ENCODE measurements at regions not wholly inside any gene's neighbourhood (a gene's known extent, or its start where the extent isn't known, plus 50 kb on each side); places are given as distances from the start of the nearest gene placed in this dataset.
"Not testable (repeated sequence)": the region's sequence is repeated elsewhere in the genome, so short reads cannot be mapped to it uniquely, and the experiment has no call there.

DNA sequence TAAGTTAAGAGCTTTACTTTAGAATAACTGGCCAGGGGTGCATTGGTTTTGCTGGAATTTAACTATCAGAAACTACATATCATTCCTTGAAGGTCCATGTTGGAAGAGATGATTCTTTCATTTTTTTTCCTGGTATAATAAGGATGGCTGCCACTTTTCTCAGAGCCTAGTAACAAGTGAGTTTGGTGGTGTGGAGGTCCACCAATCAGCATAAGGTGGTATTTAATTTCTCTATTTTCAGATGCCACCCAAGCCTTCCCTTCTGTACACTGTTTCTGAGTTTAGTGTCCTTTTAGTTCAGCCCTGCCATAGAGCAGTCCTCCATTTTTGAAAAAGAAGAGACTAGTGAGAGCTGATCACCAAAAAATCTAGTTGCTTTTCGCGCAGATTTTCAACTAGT lies 386.3 kb downstream of the USP25 start:
- DNase-seq (ENCODE audit: low read depth), result no peak

DNA sequence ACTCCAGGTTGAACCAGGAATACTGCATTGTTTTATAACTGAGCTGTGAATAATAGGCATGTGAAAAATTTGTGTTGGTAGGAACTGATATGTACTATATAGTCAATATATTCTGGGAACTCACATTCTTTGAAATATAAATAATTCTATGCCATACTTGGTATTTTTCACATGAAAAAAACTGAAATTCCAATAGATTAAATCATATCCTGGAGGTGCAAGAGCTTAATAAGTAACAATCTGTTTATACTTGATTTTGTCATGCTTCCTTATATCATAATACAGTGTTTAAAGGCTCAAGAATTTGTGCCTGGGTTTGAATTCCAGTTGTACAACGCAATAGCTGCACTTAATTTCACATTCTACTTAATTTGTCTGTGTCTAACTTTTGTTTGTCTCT lies 387.0 kb downstream of the USP25 start:
- DNase-seq (ENCODE audit: low read depth), result no peak

- DNase-seq (ENCODE audit: low read depth), result no peak
Measured at GRCh38 chr21:16117331-16117730, 387.5 kb downstream of the USP25 start.

GRCh38 chr21:16117851-16118590 lies 388.2 kb downstream of the USP25 start:
- peak; percentile 71 for DNase-seq (ENCODE audit: low read depth)

GRCh38 chr21:16124378-16125138 lies 394.8 kb downstream of the USP25 start:
- DNase-seq (ENCODE audit: low read depth), result peak; percentile 40

- no peak for DNase-seq (ENCODE audit: low read depth)
Measured at GRCh38 chr21:16125274-16125673, 395.5 kb downstream of the USP25 start.

DNA sequence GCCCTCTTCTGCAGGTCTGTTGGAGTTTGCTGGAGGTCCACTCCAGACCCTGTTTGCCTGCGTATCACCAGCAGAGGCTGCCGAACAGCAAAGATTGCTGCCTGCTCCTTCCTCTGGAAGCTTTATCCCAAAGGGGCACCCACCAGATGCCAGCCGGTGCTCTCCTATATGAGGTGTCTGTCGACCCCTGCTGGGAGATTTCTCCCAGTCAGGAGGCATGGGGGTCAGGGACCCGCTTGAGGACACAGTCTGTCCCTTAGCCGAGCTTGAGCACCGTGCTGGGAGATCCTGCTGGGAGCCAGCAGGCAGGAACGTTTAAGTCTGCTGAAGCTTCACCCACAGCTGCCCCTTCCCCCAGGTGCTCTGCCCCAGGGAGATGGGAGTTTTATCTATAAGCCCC lies 402.7 kb downstream of the USP25 start:
- DNase-seq (ENCODE audit: low read depth), result not testable (repeated sequence)

DNA sequence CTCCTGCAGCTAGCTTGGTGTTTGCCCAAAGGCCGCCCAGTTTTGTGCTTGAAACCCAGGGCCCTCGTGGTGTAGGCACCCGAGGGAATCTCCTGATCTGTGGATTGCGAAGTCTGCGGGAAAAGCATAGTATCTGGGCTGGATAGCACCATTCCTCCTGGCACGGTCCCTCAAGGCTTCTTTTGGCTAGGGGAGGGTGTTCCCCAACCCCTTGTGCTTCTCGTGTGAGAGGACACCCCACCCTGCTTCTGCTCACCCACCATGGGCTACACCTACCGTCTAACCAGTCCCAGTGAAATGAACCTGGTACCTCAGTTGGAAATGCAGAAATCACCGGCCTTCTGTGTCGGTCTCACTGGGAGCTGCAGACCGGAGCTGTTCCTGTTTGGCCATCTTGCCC lies 403.5 kb downstream of the USP25 start:
- DNase-seq (ENCODE audit: low read depth), result no peak

- no peak for DNase-seq (ENCODE audit: low read depth)
Measured at GRCh38 chr21:16134134-16134533, 404.4 kb downstream of the USP25 start.

DNA sequence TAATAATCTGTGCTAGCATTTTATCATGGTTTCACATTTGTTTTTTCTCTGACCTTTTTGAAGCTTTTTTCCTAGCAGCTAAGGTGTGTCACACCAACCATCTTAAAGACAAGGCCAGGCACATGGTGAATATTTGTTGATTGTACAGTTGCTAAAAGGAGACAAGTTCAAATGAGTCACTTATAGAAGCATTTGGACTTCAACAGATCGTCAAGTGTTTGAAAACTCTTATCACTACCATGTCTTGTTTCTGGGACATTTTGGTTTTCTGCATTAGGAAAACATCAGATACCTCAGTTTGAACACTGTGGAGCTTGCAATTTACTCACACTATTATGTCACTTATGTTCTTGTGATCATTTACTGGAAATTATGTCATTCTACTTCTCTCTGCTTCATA lies 407.3 kb downstream of the USP25 start:
- DNase-seq (ENCODE audit: low read depth), result no peak

GRCh38 chr21:16145052-16145451 lies 415.3 kb downstream of the USP25 start:
- no peak for DNase-seq (ENCODE audit: low read depth)

- no peak for DNase-seq (ENCODE audit: low read depth)
Measured at GRCh38 chr21:16145479-16145878, 415.7 kb downstream of the USP25 start.

DNA sequence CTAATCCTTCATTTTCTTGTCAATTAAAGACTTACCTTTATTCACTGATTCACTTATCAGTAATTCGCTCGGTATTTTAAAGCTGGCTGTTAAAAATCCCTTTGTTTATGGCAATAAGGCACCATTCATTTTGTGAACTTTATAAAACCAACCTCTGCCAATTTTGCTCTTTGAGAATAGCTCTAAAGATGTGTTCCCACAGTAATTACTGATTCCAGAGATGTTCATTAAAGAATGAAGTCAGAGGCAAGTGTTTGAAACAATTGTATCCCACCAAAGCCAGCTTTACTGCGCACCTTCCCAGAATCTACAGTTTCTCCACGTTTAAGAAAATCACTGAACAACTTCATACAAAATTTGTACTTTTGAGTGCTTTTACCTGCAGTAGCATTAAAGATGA lies 424.5 kb downstream of the USP25 start:
- DNase-seq (ENCODE audit: low read depth), result no peak

- no peak for DNase-seq (ENCODE audit: low read depth)
Measured at GRCh38 chr21:16154951-16155635, 425.3 kb downstream of the USP25 start.

- no peak for DNase-seq (ENCODE audit: low read depth)
Measured at GRCh38 chr21:16156841-16157489, 427.2 kb downstream of the USP25 start.

DNA sequence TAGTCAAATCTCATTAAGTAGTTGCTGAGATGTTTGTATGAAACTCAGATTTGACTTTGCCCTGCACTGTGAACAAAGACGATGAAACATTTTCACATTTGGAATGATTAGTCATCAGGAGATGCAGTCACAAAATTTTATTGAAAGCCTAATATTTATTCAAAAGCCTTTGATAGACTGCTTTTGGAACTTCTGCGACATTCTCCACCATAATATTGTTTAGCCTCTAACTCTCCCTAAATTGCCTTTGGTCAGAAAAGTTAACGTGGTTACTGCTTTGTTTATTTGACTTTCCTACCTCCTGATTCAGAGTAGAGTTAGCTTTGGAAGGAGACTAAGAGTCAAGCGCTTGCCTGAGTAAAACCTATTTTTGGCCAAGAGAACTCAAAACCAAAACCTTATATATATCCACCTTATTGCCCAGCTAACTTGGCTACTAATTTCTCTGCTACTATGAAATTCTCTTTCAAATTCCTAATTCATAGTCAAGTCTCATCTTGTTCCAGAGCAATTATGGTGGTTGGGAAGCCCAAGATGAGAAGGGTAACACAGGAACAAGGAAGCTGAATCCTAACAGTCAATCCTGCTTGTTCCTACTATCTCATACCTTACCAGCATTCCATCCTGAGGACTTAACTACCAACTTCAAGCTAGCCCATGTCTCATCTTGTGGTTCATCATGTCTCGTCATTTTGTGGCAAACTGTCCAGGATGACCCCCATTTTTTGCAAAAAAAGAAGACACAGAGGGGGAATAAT lies 429.6 kb downstream of the USP25 start:
- no peak for DNase-seq (ENCODE audit: low read depth)

DNA sequence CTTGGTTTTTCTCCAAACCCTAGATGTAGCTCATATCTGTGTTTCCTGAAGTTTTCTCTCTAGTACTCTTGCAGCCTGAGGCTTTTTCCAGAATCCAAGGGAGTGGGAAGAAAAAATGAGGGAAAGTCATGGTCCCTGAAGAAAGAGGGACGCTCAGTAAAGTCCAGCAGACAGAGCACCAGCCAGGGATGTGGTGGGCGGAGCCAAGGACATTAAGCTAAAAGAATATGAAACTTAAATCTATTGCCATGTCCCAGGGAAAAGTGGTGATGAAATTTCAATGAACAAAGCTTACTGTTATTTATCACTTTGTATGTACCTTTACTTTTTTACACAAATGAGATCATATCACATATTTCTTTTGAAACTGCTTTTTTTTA lies 430.2 kb downstream of the USP25 start:
- no peak for DNase-seq (ENCODE audit: low read depth)

DNA sequence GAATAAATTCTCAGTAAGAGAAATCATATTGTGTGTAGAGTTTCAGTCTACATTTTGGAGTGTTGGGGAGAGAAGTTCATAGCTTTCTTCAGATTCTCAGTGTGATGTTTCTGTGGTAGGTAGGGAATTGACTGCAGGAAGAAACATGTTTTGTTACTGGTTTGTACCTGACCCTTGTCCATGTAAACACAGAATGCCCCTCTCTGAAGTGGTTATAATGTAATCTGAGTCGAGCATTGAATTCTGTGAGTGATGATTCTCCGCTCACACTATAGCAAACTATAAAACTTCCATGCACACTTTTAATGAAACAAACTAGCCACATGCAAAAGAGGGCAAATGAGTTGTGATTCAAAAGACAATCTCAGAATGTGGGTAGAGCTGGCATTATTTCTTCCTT lies 433.2 kb downstream of the USP25 start:
- no peak for DNase-seq (ENCODE audit: low read depth)

DNA sequence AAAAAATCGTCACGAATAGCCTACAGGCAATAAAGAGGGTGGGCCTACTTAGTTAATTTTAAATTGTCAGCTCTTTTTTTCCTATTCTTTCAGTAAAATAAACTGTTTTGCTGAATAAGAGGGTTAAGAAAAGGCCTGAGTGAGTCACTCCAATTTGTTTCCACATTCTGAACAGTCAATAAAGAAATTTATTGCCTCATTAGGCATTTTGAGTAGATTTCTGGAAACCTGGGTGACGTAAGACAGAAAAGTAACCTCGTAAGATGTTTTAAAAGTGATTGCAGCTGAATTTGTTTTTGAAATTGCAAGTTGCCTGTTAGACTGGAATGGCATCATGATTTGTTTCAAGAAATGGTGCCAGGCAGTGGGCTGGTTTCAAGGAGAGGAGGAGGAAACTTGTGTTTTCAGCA lies 439.3 kb downstream of the USP25 start:
- no peak for DNase-seq (ENCODE audit: low read depth)

- no peak for DNase-seq (ENCODE audit: low read depth)
Measured at GRCh38 chr21:16169779-16170178, 440.0 kb downstream of the USP25 start.

- no peak for DNase-seq (ENCODE audit: low read depth)
Measured at GRCh38 chr21:16176570-16176969, 446.8 kb downstream of the USP25 start.

DNA sequence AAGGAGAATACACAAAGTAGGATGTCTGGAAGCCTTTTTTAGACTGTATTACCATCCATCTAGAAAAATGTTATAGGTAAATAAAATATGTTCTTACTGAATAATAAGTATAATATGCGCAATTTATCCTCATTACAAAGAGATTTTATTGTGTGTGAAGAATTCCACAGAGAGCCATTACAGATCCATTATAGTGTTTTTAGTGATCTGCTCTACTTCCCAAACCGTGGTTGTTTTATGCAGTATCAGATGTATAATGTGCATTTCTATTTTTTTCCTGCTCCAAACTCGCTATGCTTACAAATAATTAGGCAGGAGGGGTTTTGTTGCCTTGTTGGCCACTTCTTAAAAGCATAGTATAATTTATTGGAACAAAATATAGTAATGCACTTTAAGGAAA lies 447.8 kb downstream of the USP25 start:
- no peak for DNase-seq (ENCODE audit: low read depth)

Data from forelimb muscle (tissue), 1 donor.